Naive thymus-derived CD8-positive, alpha-beta T cell (primary cell): ENCODE measurements at regions not wholly inside any gene's neighbourhood (a gene's known extent, or its start where the extent isn't known, plus 50 kb on each side); places are given as distances from the start of the nearest gene placed in this dataset.
"Not testable (repeated sequence)": the region's sequence is repeated elsewhere in the genome, so short reads cannot be mapped to it uniquely, and the experiment has no call there.

Source experiments
- ATAC-seq, 2 donors: fragments of 150-1000 bp; cut with Tn5 transposase in 1 of 2; sonication (Bioruptor Pico), chemical (Tn5 transposase) in 1 of 2; 1 replicate in 1 of 2; 2 replicates in 1 of 2; pipeline ENCODE4 v1.10.0; 2021; ENCODE audit warnings: mild to moderate bottlenecking in 2 of 2, moderate library complexity in 2 of 2
- POLR2A ChIA-PET: fragments of 350-600 bp; sonication (Branson Sonifier 250); formaldehyde crosslinking; loops from one replicate; lab custom pipeline; 2021; ENCODE audit warnings: antibody characterized with exemption; lab: Charles Lee
- DNase-seq, 10 donors: peaks; one replicate each; pipeline versions ENCODE4 v3.0.0 to v3.0.0-alpha.2; 2020 to 2022
- H3K27ac Mint-ChIP-seq, 10 donors: one replicate each; pipeline ENCODE4 v1.8.0; 2020 to 2022; ENCODE audit warnings: mild to moderate bottlenecking in 10 of 10, mixed read lengths in 10 of 10, moderate library complexity in 4 of 10, inconsistent platforms in 1 of 10
- H3K27me3 Mint-ChIP-seq, 5 donors: one replicate each; pipeline ENCODE4 v1.8.0; 2021 to 2022; ENCODE audit warnings: mixed read lengths in 5 of 5
- H3K36me3 Mint-ChIP-seq, 3 donors: one replicate each; pipeline ENCODE4 v1.8.0; 2020 to 2022; ENCODE audit warnings: mixed read lengths in 3 of 3, mild to moderate bottlenecking in 2 of 3, inconsistent platforms in 1 of 3
- H3K4me1 Mint-ChIP-seq, 4 donors: one replicate each; pipeline ENCODE4 v1.8.0; 2021 to 2022; ENCODE audit warnings: mixed read lengths in 4 of 4
- H3K4me3 Mint-ChIP-seq, 10 donors: one replicate each; pipeline ENCODE4 v1.8.0; 2020 to 2022; ENCODE audit warnings: mild to moderate bottlenecking in 10 of 10, mixed read lengths in 10 of 10, moderate library complexity in 6 of 10, inconsistent platforms in 1 of 10
- H3K9me3 Mint-ChIP-seq, 9 donors: one replicate each; pipeline ENCODE4 v1.8.0; 2020 to 2022; ENCODE audit warnings: mixed read lengths in 9 of 9, mild to moderate bottlenecking in 3 of 9, inconsistent platforms in 1 of 9, moderate library complexity in 1 of 9

- H3K4me3 Mint-ChIP-seq = peak overlapping the region in 2 of 10 donors; percentile 2 to 3
- H3K27ac Mint-ChIP-seq = no peak overlapping the region
- ATAC-seq (no peak), DNase-seq (no peak)
- peaks cover 0 to 36% (median 23%) of the 10 kb centered on the region in 9 donors for H3K9me3 Mint-ChIP-seq
- peaks cover 4 to 20% (median 9%) of the 10 kb centered on the region in 4 donors for H3K4me1 Mint-ChIP-seq
- no peaks in the 10 kb centered on the region for H3K27me3 Mint-ChIP-seq
- H3K36me3 Mint-ChIP-seq = peaks cover 11 to 42% (median 40%) of the 10 kb centered on the region in 3 donors
- POLR2A ChIA-PET = no interaction called here
Observed at GRCh38 chr1:173355281-173356031, 121.7 kb upstream of the PRDX6 start.

- H3K27me3 Mint-ChIP-seq = no peaks in the 10 kb centered on the region
- H3K27ac Mint-ChIP-seq = no peak overlapping the region
- peaks cover 0 to 36% (median 23%) of the 10 kb centered on the region in 9 donors for H3K9me3 Mint-ChIP-seq
- no peak for ATAC-seq
- no peak overlapping the region for H3K4me3 Mint-ChIP-seq
- DNase-seq = no peak
- H3K36me3 Mint-ChIP-seq = peaks cover 11 to 40% (median 39%) of the 10 kb centered on the region in 3 donors
- peaks cover 10 to 29% (median 17%) of the 10 kb centered on the region in 4 donors for H3K4me1 Mint-ChIP-seq
- POLR2A ChIA-PET = no interaction called here
Observed at GRCh38 chr1:173356191-173356762, 120.9 kb upstream of the PRDX6 start.

GRCh38 chr1:173360487-173361063 is 116.6 kb upstream of the PRDX6 start:
- Mint-ChIP-seq H3K36me3 (peaks cover 0 to 10% (median 7%) of the 10 kb centered on the region in 3 donors), H3K4me1 (peaks cover 16 to 26% (median 22%) of the 10 kb centered on the region in 4 donors), H3K4me3 (peak overlapping the region in 4 of 10 donors; percentile 2 to 25 (median 22)), H3K27me3 (no peaks in the 10 kb centered on the region), H3K9me3 (peaks cover 0 to 2% (median 0%) of the 10 kb centered on the region in 9 donors), H3K27ac (peak overlapping the region in 5 of 10 donors; percentile 2 to 35 (median 14))
- POLR2A ChIA-PET = no interaction called here
- DNase-seq (peak in 1 of 10 donors; percentile 11), ATAC-seq (peak in 1 of 2 donors; percentile 22)

- Mint-ChIP-seq H3K27me3 (no peaks in the 10 kb centered on the region), H3K27ac (peak overlapping the region in 1 of 10 donors; percentile 53), H3K36me3 (peaks cover 0 to 5% (median 3%) of the 10 kb centered on the region in 3 donors), H3K9me3 (peaks cover 0 to 2% (median 0%) of the 10 kb centered on the region in 9 donors), H3K4me1 (peaks cover 15 to 26% (median 17%) of the 10 kb centered on the region in 4 donors), H3K4me3 (no peak overlapping the region)
- DNase-seq (no peak), ATAC-seq (no peak)
- POLR2A ChIA-PET = no interaction called here
Observed at GRCh38 chr1:173362543-173362942, 114.6 kb upstream of the PRDX6 start.

GRCh38 chr1:173364827-173365226 is 112.3 kb upstream of the PRDX6 start:
- ATAC-seq (no peak), DNase-seq (no peak)
- peaks cover 0 to 7% (median 5%) of the 10 kb centered on the region in 3 donors for H3K36me3 Mint-ChIP-seq
- H3K27ac Mint-ChIP-seq = no peak overlapping the region
- H3K9me3 Mint-ChIP-seq = peaks cover 0 to 2% (median 0%) of the 10 kb centered on the region in 9 donors
- POLR2A ChIA-PET = no interaction called here
- H3K4me3 Mint-ChIP-seq = no peak overlapping the region
- H3K27me3 Mint-ChIP-seq = no peaks in the 10 kb centered on the region
- peaks cover 15 to 19% (median 17%) of the 10 kb centered on the region in 4 donors for H3K4me1 Mint-ChIP-seq

- peaks cover 12 to 14% (median 13%) of the 10 kb centered on the region in 4 donors for H3K4me1 Mint-ChIP-seq
- H3K27ac Mint-ChIP-seq = no peak overlapping the region
- POLR2A ChIA-PET = no interaction called here
- H3K27me3 Mint-ChIP-seq = no peaks in the 10 kb centered on the region
- no peak overlapping the region for H3K4me3 Mint-ChIP-seq
- no peak for ATAC-seq
- peaks cover 0 to 3% (median 0%) of the 10 kb centered on the region in 9 donors for H3K9me3 Mint-ChIP-seq
- DNase-seq = no peak
- H3K36me3 Mint-ChIP-seq = peaks cover 0 to 7% (median 5%) of the 10 kb centered on the region in 3 donors
Observed at GRCh38 chr1:173365341-173365740, 111.8 kb upstream of the PRDX6 start.

- no peaks in the 10 kb centered on the region for H3K27me3 Mint-ChIP-seq
- peaks cover 0 to 6% (median 3%) of the 10 kb centered on the region in 4 donors for H3K4me1 Mint-ChIP-seq
- DNase-seq (no peak), ATAC-seq (no peak)
- H3K9me3 Mint-ChIP-seq = peaks cover 0 to 3% (median 0%) of the 10 kb centered on the region in 9 donors
- H3K27ac Mint-ChIP-seq = no peak overlapping the region
- POLR2A ChIA-PET = no interaction called here
- peaks cover 0 to 9% (median 5%) of the 10 kb centered on the region in 3 donors for H3K36me3 Mint-ChIP-seq
- no peak overlapping the region for H3K4me3 Mint-ChIP-seq
Observed at GRCh38 chr1:173367136-173367535, 110.0 kb upstream of the PRDX6 start.

GRCh38 chr1:173370586-173370985 is 106.5 kb upstream of the PRDX6 start:
- H3K4me3 Mint-ChIP-seq, POLR2A ChIA-PET, DNase-seq, H3K4me1 Mint-ChIP-seq, H3K27me3 Mint-ChIP-seq, ATAC-seq, H3K27ac Mint-ChIP-seq: not testable (repeated sequence)
- peaks cover 0 to 12% (median 7%) of the 10 kb centered on the region in 9 donors for H3K9me3 Mint-ChIP-seq
- peaks cover 2 to 17% (median 7%) of the 10 kb centered on the region in 3 donors for H3K36me3 Mint-ChIP-seq

- H3K27me3 Mint-ChIP-seq, DNase-seq, H3K27ac Mint-ChIP-seq, H3K4me1 Mint-ChIP-seq, ATAC-seq, POLR2A ChIA-PET, H3K4me3 Mint-ChIP-seq: not testable (repeated sequence)
- Mint-ChIP-seq H3K36me3 (peaks cover 7 to 33% (median 28%) of the 10 kb centered on the region in 3 donors), H3K9me3 (peaks cover 0 to 35% (median 13%) of the 10 kb centered on the region in 9 donors)
Observed at GRCh38 chr1:173376065-173376464, 101.1 kb upstream of the PRDX6 start.

GRCh38 chr1:173377266-173377665 is 99.9 kb upstream of the PRDX6 start:
- POLR2A ChIA-PET = no interaction called here
- Mint-ChIP-seq H3K36me3 (peaks cover 9 to 41% (median 28%) of the 10 kb centered on the region in 3 donors), H3K27ac (no peak overlapping the region), H3K9me3 (peaks cover 0 to 35% (median 13%) of the 10 kb centered on the region in 9 donors), H3K4me1 (no peaks in the 10 kb centered on the region), H3K27me3 (no peaks in the 10 kb centered on the region), H3K4me3 (no peak overlapping the region)
- ATAC-seq (no peak), DNase-seq (no peak)

GRCh38 chr1:173383351-173383750 is 93.8 kb upstream of the PRDX6 start:
- H3K27me3 Mint-ChIP-seq = no peaks in the 10 kb centered on the region
- no peak overlapping the region for H3K4me3 Mint-ChIP-seq
- DNase-seq (no peak), ATAC-seq (no peak)
- peaks cover 5 to 16% (median 12%) of the 10 kb centered on the region in 3 donors for H3K36me3 Mint-ChIP-seq
- no peaks in the 10 kb centered on the region for H3K4me1 Mint-ChIP-seq
- H3K27ac Mint-ChIP-seq = no peak overlapping the region
- POLR2A ChIA-PET = interaction anchor here (0.6 kb wide), 1 partner anchor 113 kb away, joined by 3 read pairs; no protein-coding TSS in a partner anchor
- H3K9me3 Mint-ChIP-seq = peaks cover 0 to 2% (median 0%) of the 10 kb centered on the region in 9 donors

- POLR2A ChIA-PET = no interaction called here
- H3K27me3 Mint-ChIP-seq = no peaks in the 10 kb centered on the region
Observed at GRCh38 chr1:173388352-173388751, 88.8 kb upstream of the PRDX6 start.

More at GRCh38 chr1:173388352-173388751, 88.8 kb upstream of the PRDX6 start:
- no peak overlapping the region for H3K27ac Mint-ChIP-seq
- DNase-seq = no peak
- ATAC-seq = no peak
- no peaks in the 10 kb centered on the region for H3K9me3 Mint-ChIP-seq
- no peak overlapping the region for H3K4me3 Mint-ChIP-seq
- peaks cover 0 to 16% (median 9%) of the 10 kb centered on the region in 3 donors for H3K36me3 Mint-ChIP-seq
- peaks cover 0 to 6% (median 0%) of the 10 kb centered on the region in 4 donors for H3K4me1 Mint-ChIP-seq
